ENCODE measurements at regions not wholly inside any gene's neighbourhood (a gene's known extent, or its start where the extent isn't known, plus 50 kb on each side); places are given as distances from the start of the nearest gene placed in this dataset.

GRCh38 chr5:69007726-69008368, 86.0 kb upstream of the SLC30A5 start:
- TF ChIP-seq SIN3A (IDR thresholded peaks at IDR 0.05; ENCODE audit: borderline replicate concordance, insufficient read depth, low read length), result no peak
- TF ChIP-seq TAF1 (IDR thresholded peaks at IDR 0.05; ENCODE audit: borderline replicate concordance, insufficient read depth, low read length), result no peak
- no peak for TF ChIP-seq POLR2AphosphoS5 (IDR thresholded peaks at IDR 0.05; ENCODE audit: low read depth, low read length)
- no peak for TF ChIP-seq FOXP2 (optimal IDR thresholded peaks at IDR 0.05; ENCODE audit: borderline replicate concordance, extremely low read depth, extremely low read length, insufficient read depth)
- no peak for TF ChIP-seq REST (IDR thresholded peaks at IDR 0.05; ENCODE audit: insufficient read depth in 1 of 2, low read depth in 2 of 2, low read length in 2 of 2)

GRCh38 chr5:69010476-69010875, 83.3 kb upstream of the SLC30A5 start:
- TF ChIP-seq POLR2AphosphoS5 (IDR thresholded peaks at IDR 0.05; ENCODE audit: low read depth, low read length), result no peak
- no peak for TF ChIP-seq REST (IDR thresholded peaks at IDR 0.05; ENCODE audit: insufficient read depth in 1 of 2, low read depth in 2 of 2, low read length in 2 of 2)
- TF ChIP-seq FOXP2 (optimal IDR thresholded peaks at IDR 0.05; ENCODE audit: borderline replicate concordance, extremely low read depth, extremely low read length, insufficient read depth), result no peak
- TF ChIP-seq SIN3A (IDR thresholded peaks at IDR 0.05; ENCODE audit: borderline replicate concordance, insufficient read depth, low read length), result no peak
- TF ChIP-seq TAF1 (IDR thresholded peaks at IDR 0.05; ENCODE audit: borderline replicate concordance, insufficient read depth, low read length), result no peak

- no peak for TF ChIP-seq FOXP2 (optimal IDR thresholded peaks at IDR 0.05; ENCODE audit: borderline replicate concordance, extremely low read depth, extremely low read length, insufficient read depth)
- no peak for TF ChIP-seq SIN3A (IDR thresholded peaks at IDR 0.05; ENCODE audit: borderline replicate concordance, insufficient read depth, low read length)
- no peak for TF ChIP-seq POLR2AphosphoS5 (IDR thresholded peaks at IDR 0.05; ENCODE audit: low read depth, low read length)
- TF ChIP-seq TAF1 (IDR thresholded peaks at IDR 0.05; ENCODE audit: borderline replicate concordance, insufficient read depth, low read length), result no peak
- no peak for TF ChIP-seq REST (IDR thresholded peaks at IDR 0.05; ENCODE audit: insufficient read depth in 1 of 2, low read depth in 2 of 2, low read length in 2 of 2)
Observed at GRCh38 chr5:69011910-69012309, 81.9 kb upstream of the SLC30A5 start.

- no peak for TF ChIP-seq TAF1 (IDR thresholded peaks at IDR 0.05; ENCODE audit: borderline replicate concordance, insufficient read depth, low read length)
- no peak for TF ChIP-seq REST (IDR thresholded peaks at IDR 0.05; ENCODE audit: insufficient read depth in 1 of 2, low read depth in 2 of 2, low read length in 2 of 2)
- no peak for TF ChIP-seq FOXP2 (optimal IDR thresholded peaks at IDR 0.05; ENCODE audit: borderline replicate concordance, extremely low read depth, extremely low read length, insufficient read depth)
- no peak for TF ChIP-seq SIN3A (IDR thresholded peaks at IDR 0.05; ENCODE audit: borderline replicate concordance, insufficient read depth, low read length)
- TF ChIP-seq POLR2AphosphoS5 (IDR thresholded peaks at IDR 0.05; ENCODE audit: low read depth, low read length), result no peak
Observed at GRCh38 chr5:69013481-69013880, 80.3 kb upstream of the SLC30A5 start.

Measured in PFSK-1 (cell line).